ENCODE measurements at regions not wholly inside any gene's neighbourhood (a gene's known extent, or its start where the extent isn't known, plus 50 kb on each side); places are given as distances from the start of the nearest gene placed in this dataset.
A peak's percentile ranks its signal among the peaks of the same experiment; 100 is the strongest.
"Not testable (repeated sequence)": the region's sequence is repeated elsewhere in the genome, so short reads cannot be mapped to it uniquely, and the experiment has no call there.

- in situ Hi-C loops (cut with HindIII; ENCODE audit: low pct_unique_long_range_greater_than_20kb, low sequenced_read_pairs): no loop called here
Measured at GRCh38 chr6:121657972-121658371, 222.5 kb downstream of the GJA1 start.

GRCh38 chr6:121660277-121660676 is 224.8 kb downstream of the GJA1 start:
- in situ Hi-C loops (cut with HindIII; ENCODE audit: low pct_unique_long_range_greater_than_20kb, low sequenced_read_pairs): no loop called here
- no peak for DNase-seq (ENCODE audit: low read depth)

More at GRCh38 chr6:121657972-121658371, 222.5 kb downstream of the GJA1 start:
- DNase-seq (ENCODE audit: low read depth): no peak

GRCh38 chr6:121663292-121663810 is 227.9 kb downstream of the GJA1 start:
- no peak for DNase-seq (ENCODE audit: low read depth)
- in situ Hi-C loops (cut with HindIII; ENCODE audit: low pct_unique_long_range_greater_than_20kb, low sequenced_read_pairs): no loop called here

GRCh38 chr6:121664158-121664557 is 228.7 kb downstream of the GJA1 start:
- in situ Hi-C loops (cut with HindIII; ENCODE audit: low pct_unique_long_range_greater_than_20kb, low sequenced_read_pairs): no loop called here
- DNase-seq (ENCODE audit: low read depth): no peak

- in situ Hi-C loops (cut with HindIII; ENCODE audit: low pct_unique_long_range_greater_than_20kb, low sequenced_read_pairs): no loop called here
Measured at GRCh38 chr6:121666814-121667213, 231.4 kb downstream of the GJA1 start.

GRCh38 chr6:121668259-121668658 is 232.8 kb downstream of the GJA1 start:
- in situ Hi-C loops (cut with HindIII; ENCODE audit: low pct_unique_long_range_greater_than_20kb, low sequenced_read_pairs): no loop called here
- DNase-seq (ENCODE audit: low read depth): no peak

More at GRCh38 chr6:121666814-121667213, 231.4 kb downstream of the GJA1 start:
- DNase-seq (ENCODE audit: low read depth): peak; percentile 66

- no peak for DNase-seq (ENCODE audit: low read depth)
- in situ Hi-C loops (cut with HindIII; ENCODE audit: low pct_unique_long_range_greater_than_20kb, low sequenced_read_pairs): no loop called here
Measured at GRCh38 chr6:121670511-121670910, 235.1 kb downstream of the GJA1 start.

- in situ Hi-C loops (cut with HindIII; ENCODE audit: low pct_unique_long_range_greater_than_20kb, low sequenced_read_pairs): no loop called here
- no peak for DNase-seq (ENCODE audit: low read depth)
Measured at GRCh38 chr6:121677571-121677970, 242.1 kb downstream of the GJA1 start.

GRCh38 chr6:121678245-121678644 is 242.8 kb downstream of the GJA1 start:
- in situ Hi-C loops (cut with HindIII; ENCODE audit: low pct_unique_long_range_greater_than_20kb, low sequenced_read_pairs): no loop called here
- no peak for DNase-seq (ENCODE audit: low read depth)

GRCh38 chr6:121680058-121680457 is 244.6 kb downstream of the GJA1 start:
- in situ Hi-C loops (cut with HindIII; ENCODE audit: low pct_unique_long_range_greater_than_20kb, low sequenced_read_pairs): no loop called here
- no peak for DNase-seq (ENCODE audit: low read depth)

GRCh38 chr6:121682666-121683065 is 247.2 kb downstream of the GJA1 start:
- in situ Hi-C loops (cut with HindIII; ENCODE audit: low pct_unique_long_range_greater_than_20kb, low sequenced_read_pairs): no loop called here
- DNase-seq (ENCODE audit: low read depth): no peak

- in situ Hi-C loops (cut with HindIII; ENCODE audit: low pct_unique_long_range_greater_than_20kb, low sequenced_read_pairs); DNase-seq (ENCODE audit: low read depth): not testable (repeated sequence)
Measured at GRCh38 chr6:121685806-121686205, 250.4 kb downstream of the GJA1 start.

GRCh38 chr6:121686611-121687023 is 251.2 kb downstream of the GJA1 start:
- in situ Hi-C loops (cut with HindIII; ENCODE audit: low pct_unique_long_range_greater_than_20kb, low sequenced_read_pairs): no loop called here
- DNase-seq (ENCODE audit: low read depth): no peak

- in situ Hi-C loops (cut with HindIII; ENCODE audit: low pct_unique_long_range_greater_than_20kb, low sequenced_read_pairs): no loop called here
- no peak for DNase-seq (ENCODE audit: low read depth)
Measured at GRCh38 chr6:121688974-121689373, 253.5 kb downstream of the GJA1 start.

- in situ Hi-C loops (cut with HindIII; ENCODE audit: low pct_unique_long_range_greater_than_20kb, low sequenced_read_pairs): loop anchor here (10.0 kb wide), 1 partner anchor 256 kb away; the partner anchor contains the start of gene GJA1
- DNase-seq (ENCODE audit: low read depth): peak; percentile 46
Measured at GRCh38 chr6:121691126-121691551, 255.7 kb downstream of the GJA1 start.

- in situ Hi-C loops (cut with HindIII; ENCODE audit: low pct_unique_long_range_greater_than_20kb, low sequenced_read_pairs): loop anchor here (10.0 kb wide), 1 partner anchor 260 kb away; the partner anchor contains the start of gene GJA1
- no peak for DNase-seq (ENCODE audit: low read depth)
Measured at GRCh38 chr6:121694389-121694788, 258.9 kb downstream of the GJA1 start.

- in situ Hi-C loops (cut with HindIII; ENCODE audit: low pct_unique_long_range_greater_than_20kb, low sequenced_read_pairs): loop anchor here (10.0 kb wide), 1 partner anchor 260 kb away; the partner anchor contains the start of gene GJA1
- no peak for DNase-seq (ENCODE audit: low read depth)
Measured at GRCh38 chr6:121694801-121695251, 259.4 kb downstream of the GJA1 start.

- in situ Hi-C loops (cut with HindIII; ENCODE audit: low pct_unique_long_range_greater_than_20kb, low sequenced_read_pairs): loop anchor here (10.0 kb wide), 1 partner anchor 261 kb away; the partner anchor contains the start of gene GJA1
- DNase-seq (ENCODE audit: low read depth): no peak
Measured at GRCh38 chr6:121695329-121695728, 259.9 kb downstream of the GJA1 start.

- DNase-seq (ENCODE audit: low read depth): no peak
- in situ Hi-C loops (cut with HindIII; ENCODE audit: low pct_unique_long_range_greater_than_20kb, low sequenced_read_pairs): loop anchor here (10.0 kb wide), 1 partner anchor 263 kb away; the partner anchor contains the start of gene GJA1
Measured at GRCh38 chr6:121697921-121698320, 262.5 kb downstream of the GJA1 start.

GRCh38 chr6:121698617-121699016 is 263.2 kb downstream of the GJA1 start:
- no peak for DNase-seq (ENCODE audit: low read depth)
- in situ Hi-C loops (cut with HindIII; ENCODE audit: low pct_unique_long_range_greater_than_20kb, low sequenced_read_pairs): loop anchor here (10.0 kb wide), 1 partner anchor 264 kb away; the partner anchor contains the start of gene GJA1
